Upper lobe of left lung (tissue), 4 donors: ENCODE measurements at regions not wholly inside any gene's neighbourhood (a gene's known extent, or its start where the extent isn't known, plus 50 kb on each side); places are given as distances from the start of the nearest gene placed in this dataset.

Experiments used
- CTCF ChIP-seq, 6 experiments: fragments of 450-650 bp in 4 of 6; fragments of 200-600 bp in 2 of 6; sonication (generic) in 2 of 6; IDR thresholded peaks; one replicate each; pipeline ENCODE4 v1.5.1; 2016 to 2019; ENCODE audit warnings: antibody characterized with exemption in 6 of 6
- POLR2AphosphoS5 ChIP-seq, 2 donors: sonication (generic); formaldehyde crosslinking; IDR thresholded peaks; one replicate each; pipeline ENCODE4 v1.5.1; 2017; ENCODE audit warnings: antibody characterized with exemption in 2 of 2

DNA sequence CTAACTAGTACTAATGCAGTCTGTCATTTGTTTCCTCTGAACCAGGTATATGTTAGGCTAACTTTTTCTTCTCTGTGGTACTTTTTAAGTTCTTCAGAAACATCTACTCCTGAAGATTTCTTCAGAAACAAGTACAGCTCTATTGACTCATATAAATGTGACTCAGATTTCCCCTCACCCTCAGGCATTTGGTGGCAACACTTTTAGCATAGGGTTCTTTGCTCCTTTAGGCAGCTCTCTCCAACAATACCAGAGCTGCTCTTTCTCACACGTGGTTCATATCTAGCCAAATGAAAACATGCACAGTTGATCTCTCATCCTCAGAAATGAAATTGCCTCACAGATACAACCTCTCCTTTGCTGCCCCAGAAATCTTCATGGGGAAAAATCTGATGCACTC is 939.8 kb downstream of the SORCS1 start:
- TF ChIP-seq CTCF (IDR thresholded peaks at IDR 0.05) (no peak), POLR2AphosphoS5 (IDR thresholded peaks at IDR 0.05) (no peak)
